T-helper 1 cell treated with Interleukin-12 subunit alpha and Interleukin-12 subunit beta and Interleukin-4 antibody, amounts not matched to agents 30 ng/mL and 1 ng/mL, for 36 hours (primary cell): ENCODE measurements at regions not wholly inside any gene's neighbourhood (a gene's known extent, or its start where the extent isn't known, plus 50 kb on each side); places are given as distances from the start of the nearest gene placed in this dataset.

ENCODE experiments used
- intact Hi-C: fragments of 100-400 bp; cut with micrococcal nuclease; formaldehyde crosslinking; loops from one replicate; pipeline ENCODE4 v1.15.1; 2024

DNA sequence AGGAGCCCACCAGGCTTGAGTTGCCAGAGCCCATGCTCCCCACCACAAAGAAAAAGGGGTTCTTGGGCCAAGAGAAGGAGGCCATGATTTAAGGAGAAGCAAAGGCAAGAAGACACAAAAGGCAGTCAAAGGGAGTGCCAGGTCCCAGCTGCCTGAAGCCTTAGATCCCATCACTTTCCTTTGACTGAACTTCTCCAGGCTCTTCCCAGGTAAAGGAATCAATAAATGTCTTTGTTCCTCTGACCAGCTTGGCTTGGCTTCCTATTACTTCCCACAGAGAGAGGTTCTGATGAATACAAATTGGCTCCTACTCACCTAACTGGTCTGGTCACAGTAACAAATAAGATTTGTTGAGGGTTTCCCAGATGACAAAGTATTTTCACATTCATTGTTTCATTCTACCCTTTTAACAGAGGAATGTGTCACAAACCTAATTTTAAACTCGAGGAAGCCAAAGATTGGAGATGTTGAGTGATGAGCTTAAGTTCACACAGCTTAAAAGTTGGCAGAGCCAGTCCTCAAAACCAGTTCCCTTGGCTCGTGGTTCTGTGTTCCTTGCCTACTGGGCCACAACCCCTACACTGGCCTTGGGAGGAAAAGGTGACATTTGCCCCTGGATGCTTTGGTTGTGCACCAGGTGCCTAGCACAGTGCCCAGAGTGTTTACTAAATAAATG, 96.4 kb upstream of the SESN3 start:
- intact Hi-C loops: no loop called here

DNA sequence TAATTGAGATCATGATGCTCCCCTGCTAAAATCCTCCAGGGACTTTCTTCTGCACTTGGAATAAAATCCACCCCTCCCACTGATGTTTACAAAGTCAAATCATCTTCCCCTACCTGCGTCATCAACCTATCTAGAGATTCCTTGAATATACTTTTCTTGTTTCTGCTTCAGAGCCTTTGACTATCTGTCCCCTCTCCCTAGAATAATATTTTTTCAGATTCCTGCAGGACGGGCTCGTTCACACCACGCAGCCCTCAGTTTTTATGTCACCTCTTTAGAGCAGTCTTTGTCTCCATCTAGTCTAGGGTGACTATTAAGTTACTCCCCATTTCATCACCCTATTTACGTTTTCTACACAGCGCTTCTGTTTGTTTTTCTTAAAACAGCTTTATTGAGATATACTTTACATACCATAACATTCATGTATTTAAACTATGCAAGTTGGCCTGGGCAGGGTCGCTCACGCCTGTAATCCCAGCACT, 94.8 kb upstream of the SESN3 start:
- intact Hi-C loops: no loop called here

DNA sequence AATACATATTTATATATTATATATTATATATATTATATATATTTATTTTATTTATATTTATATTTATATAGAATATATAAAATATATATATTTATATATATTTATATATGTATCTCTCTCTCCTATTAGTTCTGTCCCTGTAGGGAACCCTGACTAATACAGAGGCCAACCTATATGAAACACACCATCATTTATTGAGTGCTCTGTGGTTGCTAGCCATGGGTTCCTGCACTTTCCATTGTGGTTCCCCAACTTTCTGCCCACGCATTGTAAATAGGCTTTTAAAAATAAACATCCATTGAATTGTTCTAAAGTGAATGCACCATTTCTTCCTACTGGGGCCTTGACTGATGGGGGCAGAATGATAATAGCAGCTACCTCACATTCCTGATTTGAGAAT, 93.8 kb upstream of the SESN3 start:
- intact Hi-C loops: no loop called here

DNA sequence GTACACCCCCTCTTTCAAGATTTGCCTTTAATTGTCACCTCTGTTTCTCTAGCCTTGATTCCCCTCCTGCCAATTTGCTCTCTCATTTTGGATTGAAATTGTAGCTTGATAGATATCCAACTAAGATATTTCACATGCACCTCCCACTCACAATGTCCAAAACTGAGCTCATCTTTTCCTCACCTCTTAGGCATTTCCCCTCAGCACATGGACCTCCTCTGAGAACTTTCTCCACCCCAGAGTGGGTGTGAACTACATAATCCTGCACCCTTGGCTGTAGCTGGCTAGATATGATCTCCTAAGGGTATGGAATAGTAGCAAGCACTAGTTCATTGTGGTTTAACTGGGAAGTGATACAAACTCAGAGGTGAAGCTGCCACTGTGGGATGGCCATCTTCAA, 91.5 kb upstream of the SESN3 start:
- intact Hi-C loops: no loop called here

DNA sequence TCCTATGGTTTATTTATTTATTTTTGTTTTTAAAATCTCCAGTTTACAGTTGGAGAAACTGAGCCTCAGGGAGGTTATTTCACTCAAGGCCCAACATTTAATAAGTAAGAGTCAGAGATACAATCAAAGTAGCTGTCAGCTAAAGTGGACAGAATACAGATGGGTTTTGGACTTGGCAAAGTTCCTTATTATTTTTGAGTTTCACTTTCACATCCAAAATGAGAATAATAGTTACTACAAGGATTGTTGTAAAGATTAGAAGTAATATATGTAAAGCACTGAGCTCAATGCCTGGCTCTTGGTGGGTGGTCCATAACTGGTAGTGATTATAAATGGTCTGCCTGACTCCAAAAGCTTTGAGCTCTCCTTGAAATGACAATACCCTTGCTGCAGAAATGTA, 87.5 kb upstream of the SESN3 start:
- intact Hi-C loops: no loop called here

DNA sequence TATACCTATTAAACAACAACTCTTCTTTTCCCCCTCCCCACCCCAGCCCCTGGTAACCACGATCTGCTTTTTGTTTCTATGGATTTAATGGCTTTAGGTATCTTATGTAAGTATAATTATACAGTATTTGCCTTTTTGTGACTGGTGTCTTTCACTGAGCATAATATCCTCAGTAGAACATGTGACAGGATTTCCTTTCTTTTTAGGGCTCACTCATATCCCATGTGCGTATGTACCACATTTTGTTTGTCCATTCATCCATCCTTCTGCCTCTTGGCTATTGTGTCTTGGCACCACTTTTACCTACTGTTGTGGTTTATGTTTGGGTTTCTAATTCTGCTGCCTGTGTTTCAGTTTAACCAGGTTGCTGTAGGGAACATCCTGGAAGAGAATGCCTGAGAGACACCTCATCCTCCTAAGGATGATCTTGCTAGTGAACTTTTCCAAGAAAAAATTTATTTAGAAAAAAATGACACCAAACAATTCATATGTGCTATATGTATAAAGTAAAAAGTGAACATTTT, 77.6 kb upstream of the SESN3 start:
- intact Hi-C loops: no loop called here

DNA sequence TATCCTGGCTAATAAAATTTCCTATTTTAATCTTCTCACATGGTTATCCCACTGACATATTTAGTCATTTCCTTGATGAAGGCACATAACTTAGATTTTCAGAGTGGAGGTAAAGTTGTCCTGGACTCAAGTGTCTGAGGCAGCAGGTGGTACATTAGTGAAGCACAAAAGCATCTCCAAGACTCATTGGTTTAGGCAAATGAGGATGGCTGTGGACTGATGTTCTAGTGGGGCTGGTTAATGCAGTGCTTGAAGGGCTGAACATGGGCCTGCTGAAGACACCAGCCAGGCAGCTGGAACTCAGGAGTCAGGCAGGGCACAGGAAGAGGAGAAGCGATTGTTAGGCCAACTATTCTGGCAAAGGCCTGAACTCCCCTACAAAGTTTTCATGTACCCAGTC, 76.3 kb upstream of the SESN3 start:
- intact Hi-C loops: no loop called here

DNA sequence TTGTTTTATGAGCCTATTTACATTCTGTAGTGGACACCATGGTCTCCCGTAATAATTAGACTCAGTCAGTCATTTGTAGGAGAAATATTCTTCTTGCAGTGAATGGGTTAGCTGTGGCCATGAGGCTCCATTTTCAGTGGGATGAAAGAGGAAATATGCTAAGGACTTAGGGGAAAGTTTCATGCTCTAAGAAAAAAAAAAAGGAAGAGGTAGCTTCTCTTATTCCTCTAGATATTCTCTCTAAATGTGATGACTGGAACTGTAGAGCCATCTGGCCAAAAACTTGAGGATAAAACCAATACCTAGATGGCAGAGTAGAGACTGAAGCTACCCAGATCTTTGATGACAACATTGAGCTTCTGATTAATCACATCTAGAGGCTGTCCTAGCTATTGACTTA, 75.8 kb upstream of the SESN3 start:
- intact Hi-C loops: no loop called here

DNA sequence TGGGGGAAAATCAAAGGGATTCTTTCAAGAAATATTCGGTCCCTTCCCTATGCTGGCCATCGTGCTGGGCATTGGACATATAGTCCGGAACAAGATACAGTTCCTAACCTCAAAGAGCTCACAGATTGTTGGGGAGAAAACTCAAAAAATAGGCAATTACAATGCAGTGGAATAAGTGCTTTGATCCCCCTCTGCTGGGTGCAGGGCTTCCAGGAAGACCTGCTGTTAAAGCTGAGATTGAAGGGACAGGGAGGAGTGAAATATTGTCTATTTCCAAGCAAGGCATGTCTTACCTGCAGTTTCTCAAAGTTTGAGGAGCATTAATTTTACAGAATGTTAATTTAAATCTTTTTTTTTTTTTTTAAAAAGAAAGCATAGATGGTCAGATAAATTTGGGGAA, 75.1 kb upstream of the SESN3 start:
- intact Hi-C loops: no loop called here

DNA sequence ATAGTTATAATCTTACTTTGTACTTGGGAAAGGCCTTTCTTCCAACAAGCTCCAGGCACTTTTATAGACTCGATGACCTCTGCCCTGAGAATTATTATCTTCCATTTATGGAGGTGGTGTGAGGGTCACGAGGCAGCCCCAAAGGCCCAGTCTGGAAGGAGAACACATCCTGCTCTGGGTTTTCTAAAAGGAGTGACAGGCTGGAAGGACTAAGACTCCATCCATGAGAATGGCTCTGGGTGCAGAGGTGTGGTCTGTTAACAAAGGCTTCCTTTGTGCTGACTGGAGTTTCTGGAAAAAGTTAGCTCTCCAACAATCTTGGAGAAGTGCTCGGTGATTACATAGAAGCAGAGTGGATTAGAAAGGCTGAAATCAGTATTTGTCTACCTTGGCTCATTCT, 74.7 kb upstream of the SESN3 start:
- intact Hi-C loops: no loop called here

DNA sequence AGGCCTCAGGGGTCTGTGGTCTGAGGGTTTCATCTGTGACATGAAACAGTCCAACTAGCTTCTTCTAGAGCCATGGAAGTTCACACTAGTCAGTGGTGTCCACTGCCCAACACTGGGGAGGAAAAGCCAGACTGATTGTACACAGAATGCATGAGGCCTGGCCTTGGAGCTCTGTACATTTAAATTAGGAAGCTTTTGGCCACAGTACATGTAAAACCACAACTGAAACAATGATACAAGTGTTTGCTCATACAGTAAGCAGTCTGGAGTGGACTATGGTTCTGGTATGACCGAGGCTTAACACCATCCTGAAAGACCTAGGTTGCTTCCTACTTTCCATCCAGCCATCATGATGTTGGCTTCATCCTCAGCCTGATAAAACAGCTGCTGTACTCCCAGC, 73.8 kb upstream of the SESN3 start:
- intact Hi-C loops: no loop called here

DNA sequence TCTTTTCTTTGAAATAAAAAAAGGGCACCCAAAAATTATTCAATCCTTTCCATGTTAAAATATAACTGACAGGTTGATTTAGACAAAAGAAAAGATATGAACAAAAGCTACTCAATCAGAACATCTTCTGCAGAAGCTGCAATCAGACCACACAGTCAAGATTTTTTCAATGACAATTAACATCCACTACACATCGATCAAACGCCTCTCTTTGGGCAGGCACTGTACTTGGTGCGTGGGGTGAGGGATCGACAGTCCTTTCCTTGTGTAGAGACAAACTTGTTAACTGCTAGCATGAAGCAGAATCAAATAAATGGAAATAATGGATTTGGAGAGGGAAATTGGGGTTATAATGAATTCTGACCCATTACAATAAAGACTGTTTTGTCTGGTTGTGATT, 71.2 kb upstream of the SESN3 start:
- intact Hi-C loops: no loop called here

DNA sequence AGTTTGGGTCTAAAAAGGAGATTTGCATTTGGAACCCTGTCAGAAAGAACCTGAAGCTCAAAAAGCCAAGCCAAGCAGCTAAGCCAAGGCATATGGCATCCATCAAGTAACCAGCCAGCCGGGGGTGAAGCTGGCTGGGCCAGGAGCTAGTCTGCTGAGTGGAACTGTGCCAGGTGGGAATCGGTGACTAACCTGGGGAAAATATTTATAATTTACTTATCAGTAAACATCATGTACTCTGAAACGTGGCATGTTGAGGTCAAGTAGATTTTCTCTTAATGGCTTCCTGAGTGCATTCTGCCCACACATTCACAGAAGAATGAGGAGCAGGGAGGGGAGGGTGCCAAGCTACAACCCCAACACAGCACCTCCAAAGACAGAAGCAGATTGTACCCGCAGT, 70.5 kb upstream of the SESN3 start:
- intact Hi-C loops: no loop called here

DNA sequence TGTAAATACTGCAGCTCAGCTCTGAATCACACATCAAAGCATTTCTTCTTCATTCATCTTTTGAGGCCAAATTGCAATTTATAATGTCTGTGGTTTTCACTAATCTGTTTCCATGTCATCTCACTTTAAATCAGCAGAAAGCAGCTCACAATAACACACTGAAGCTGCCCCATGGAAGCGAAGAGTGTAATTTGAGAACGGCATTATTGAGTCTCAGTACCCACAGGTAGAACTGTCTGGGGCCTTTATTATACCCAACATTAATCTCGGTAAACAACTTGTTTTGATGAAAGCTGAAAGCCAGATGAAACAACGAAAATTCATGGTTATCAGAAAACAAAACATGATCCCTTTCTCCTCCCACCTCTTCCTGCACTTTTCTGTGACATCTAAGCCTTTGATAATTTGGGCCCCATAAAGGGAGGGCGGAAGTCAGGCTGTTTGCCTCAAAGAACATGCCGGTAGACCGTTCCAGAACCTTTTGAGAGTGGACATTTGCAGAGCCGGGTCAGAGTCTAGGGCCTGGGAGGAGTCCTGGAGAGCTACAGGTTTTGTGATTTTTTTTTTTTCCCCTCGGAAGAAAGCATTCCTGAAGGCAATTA, 68.2 kb upstream of the SESN3 start:
- intact Hi-C loops: loop anchor here (1.0 kb wide), 1 partner anchor 45 kb away; no protein-coding TSS in a partner anchor

DNA sequence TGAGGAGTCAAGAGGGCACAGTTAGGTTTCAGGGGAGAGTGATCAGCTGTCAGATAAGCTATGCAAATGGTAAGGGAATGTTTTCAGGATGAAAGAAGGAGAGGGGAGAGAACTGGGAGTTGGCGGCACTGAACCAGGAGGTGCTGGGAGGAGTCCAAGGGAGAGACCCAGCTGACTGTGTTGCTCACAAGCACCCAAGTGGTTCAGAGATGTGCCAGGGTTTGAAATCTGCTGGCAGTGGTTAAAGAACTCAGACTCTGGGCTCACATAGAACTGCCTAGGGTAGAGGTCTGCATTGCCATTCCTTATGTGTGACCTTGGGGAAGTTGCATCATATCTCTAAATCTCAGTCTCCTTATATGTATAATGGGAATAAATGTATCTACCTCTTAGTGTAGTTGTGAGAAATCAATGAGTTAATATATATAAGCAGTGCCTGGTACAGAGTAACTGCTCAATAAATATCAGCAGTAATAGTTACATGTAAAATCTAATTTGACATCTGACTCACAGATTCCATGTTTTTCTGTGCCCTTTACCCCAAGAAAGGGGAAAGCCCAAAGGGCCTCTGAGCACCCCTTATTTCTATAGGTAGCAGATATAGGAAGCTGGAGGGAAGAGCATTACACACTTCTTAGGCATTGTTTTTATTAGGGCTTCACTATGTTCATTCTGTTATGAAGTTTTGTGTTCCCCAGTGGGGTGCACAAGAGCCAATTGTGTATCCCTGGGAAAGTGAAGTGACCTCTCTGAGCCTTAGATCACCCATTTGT, 66.9 kb upstream of the SESN3 start:
- intact Hi-C loops: no loop called here

DNA sequence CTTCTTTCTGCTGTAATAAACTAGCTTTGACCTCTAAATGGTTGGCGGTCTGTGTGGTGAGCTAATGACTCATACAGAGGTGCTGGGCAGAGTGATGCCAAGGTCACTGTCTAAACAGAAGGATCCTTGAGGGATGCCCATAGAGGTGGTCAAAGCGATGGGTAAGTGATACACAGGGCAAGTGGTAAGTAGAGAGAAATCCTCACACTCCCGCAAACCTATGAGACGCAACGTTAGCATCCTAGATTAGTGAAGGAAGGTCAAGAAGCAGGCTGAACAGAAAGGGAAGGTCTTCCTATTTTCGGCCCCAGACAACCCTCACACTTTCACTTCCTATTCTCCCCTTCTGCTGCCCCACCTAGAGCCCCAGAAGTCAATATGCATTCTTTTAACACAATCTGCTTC, 65.6 kb upstream of the SESN3 start:
- intact Hi-C loops: no loop called here

DNA sequence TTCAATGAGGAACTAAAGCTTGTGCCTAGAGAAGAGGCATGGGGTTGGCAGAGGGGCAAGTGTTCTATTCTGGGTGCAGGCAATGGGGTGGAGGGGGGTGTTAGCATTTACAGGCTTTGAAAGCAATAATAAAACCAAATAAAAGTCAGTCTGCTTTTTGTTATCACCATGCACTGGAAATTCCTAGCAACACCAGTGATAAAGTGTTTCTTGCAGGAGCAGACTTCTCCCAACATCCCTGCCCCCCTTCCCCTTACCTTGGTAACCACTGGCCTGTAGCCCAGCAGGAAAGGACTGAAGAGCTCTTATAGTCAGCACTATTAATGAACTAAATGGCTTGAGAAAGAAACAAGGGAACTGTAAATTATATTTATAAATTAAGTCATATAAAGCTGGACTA, 65.2 kb upstream of the SESN3 start:
- intact Hi-C loops: no loop called here

DNA sequence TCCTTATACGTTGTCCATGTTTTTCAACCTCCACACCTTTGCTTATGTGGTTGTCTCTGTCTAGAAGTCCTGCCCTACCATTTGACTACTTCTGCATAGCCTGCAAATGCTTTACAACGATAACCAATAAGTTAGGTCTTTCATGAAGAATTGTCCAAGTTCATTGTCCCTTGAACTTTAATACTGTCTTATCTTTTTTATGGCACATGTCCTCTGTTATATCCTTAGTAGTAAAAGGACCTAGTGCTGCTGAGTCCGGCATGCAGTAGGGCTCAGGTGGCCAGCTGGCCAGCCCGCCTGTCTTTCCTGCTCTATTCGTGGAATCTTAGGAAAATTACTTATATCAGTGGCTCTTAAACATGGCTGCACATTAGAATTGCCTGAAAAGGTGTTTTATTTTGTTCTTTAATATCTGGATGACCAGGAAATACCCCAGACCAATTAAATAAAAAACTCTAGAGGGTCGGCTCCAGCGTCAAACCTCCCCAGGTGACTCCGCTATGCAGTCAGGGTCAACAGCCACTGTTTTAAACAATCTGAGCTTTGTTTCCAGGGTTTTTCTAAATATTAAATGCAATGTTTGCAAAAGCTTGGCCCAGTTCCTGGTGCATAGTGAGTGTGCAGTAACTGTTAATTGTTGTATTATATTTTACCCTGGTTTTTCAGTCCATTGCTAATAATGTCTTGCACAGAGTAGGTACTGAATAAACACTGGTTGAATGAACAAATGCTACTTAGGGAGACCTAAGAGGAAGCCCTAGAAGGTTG, 64.6 kb upstream of the SESN3 start:
- intact Hi-C loops: no loop called here

DNA sequence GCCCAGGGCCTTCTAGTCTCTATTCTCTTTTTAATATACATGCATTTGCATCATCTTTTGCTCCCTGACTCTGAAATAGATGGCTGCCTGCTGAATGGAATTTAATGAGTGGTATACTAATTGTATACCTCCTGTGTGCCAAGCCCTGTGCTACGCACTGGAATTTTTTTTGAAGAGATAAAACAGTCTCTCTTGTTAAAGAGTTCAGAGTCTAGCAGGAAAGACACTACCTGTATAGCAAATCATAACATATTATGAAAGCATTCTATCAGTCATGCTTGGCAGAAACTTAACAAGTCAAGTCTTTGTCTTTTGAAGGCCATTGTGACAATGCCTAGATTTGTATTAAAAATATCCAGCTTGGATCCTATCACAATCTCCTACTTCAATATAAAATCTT, 63.7 kb upstream of the SESN3 start:
- intact Hi-C loops: no loop called here

DNA sequence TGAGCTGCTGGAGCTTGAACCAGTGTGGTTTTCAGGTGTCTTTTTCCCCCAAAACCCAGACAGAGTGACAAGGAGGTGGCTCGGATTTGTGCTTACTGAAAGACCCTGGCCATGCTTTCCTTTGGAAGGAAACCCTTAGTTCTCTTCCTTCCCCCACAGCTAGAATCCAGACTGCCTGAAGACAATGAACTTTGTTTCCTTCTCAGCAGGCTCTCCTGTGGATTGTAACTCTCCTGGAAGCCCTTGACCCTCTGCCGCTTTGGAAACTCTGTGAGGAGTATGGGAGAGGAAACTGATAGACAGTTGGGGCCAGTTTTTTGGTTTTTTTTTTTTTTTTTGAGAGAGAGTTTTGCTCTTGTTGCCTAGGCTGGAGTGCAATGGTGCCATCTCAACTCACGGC, 62.1 kb upstream of the SESN3 start:
- intact Hi-C loops: no loop called here

DNA sequence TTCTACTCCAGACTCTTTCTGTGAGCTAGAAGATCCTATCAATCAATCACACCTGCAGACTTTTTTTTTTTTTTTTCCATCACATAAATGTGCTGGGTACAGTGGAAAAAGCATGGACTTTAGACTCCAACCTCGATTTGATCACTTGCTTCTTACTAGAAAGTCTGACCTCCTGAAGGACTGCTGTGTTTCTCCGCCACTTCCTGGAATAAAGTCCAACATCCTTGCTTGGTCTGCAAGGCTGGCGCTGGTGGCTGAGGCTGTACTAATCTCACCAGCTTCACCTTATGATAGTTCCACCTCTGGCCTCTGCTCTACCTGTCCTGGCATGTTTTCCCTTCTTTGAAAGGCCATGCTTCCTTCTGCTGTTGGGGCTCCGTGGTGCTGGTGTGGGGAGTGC, 60.9 kb upstream of the SESN3 start:
- intact Hi-C loops: no loop called here
